ENCODE measurements at regions not wholly inside any gene's neighbourhood (a gene's known extent, or its start where the extent isn't known, plus 50 kb on each side); places are given as distances from the start of the nearest gene placed in this dataset.

DNA sequence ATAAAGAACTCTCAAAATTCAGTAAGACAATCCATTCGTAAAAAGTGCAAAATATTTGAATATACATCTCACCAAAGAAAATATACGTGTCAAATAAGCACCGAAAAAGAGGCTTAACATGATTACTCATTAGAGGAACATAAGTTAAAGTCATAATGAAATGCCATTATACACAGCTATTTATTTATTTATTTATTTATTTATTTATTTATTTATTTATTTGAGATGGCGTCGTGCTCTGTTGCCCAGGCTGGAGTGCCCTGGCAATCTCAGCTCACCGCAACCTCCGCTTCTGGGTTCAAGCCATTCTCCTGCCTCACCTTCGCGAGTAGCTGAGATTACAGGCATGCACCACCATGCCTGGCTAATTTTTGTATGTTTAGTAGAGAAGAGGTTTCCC lies 203.6 kb upstream of the UBASH3B start:
- TF ChIP-seq POLR2A (IDR thresholded peaks at IDR 0.05) (no peak), EP300 (IDR thresholded peaks at IDR 0.05) (no peak), CTCF (IDR thresholded peaks at IDR 0.05) (no peak), POLR2AphosphoS5 (IDR thresholded peaks at IDR 0.05) (no peak)

Measured in stomach (tissue), 4 donors.